OCI-LY1 (cell line): ENCODE measurements at regions not wholly inside any gene's neighbourhood (a gene's known extent, or its start where the extent isn't known, plus 50 kb on each side); places are given as distances from the start of the nearest gene placed in this dataset.

Source experiments
- H2AFZ ChIP-seq: fragments of 200-600 bp; sonication (generic), shearing (Covaris generic); 2 replicates; pipeline ENCODE4 v1.6.0; 2014; ENCODE audit warnings: antibody characterized with exemption, mild to moderate bottlenecking, low read length
- H3F3A ChIP-seq: fragments of 200-600 bp; sonication (generic), shearing (Covaris generic); 2 replicates; pipeline ENCODE4 v1.6.0; 2014; ENCODE audit warnings: mild to moderate bottlenecking, antibody characterized with exemption, low read length, moderate library complexity; ENCODE audit not compliant: insufficient read depth
- H3K27ac ChIP-seq: fragments of 200-600 bp; sonication (generic); 2 replicates; pipeline ENCODE4 v1.5.1; 2014; ENCODE audit warnings: low read length, mixed run types, mild to moderate bottlenecking, low read depth; ENCODE audit not compliant: poor library complexity, severe bottlenecking
- H3K27me3 ChIP-seq: fragments of 200-600 bp; sonication (generic); 2 replicates; pipeline ENCODE4 v1.6.0; 2014; ENCODE audit warnings: antibody characterized with exemption, mild to moderate bottlenecking, low read length, moderate library complexity; ENCODE audit not compliant: insufficient read depth
- H3K36me3 ChIP-seq: fragments of 200-600 bp; sonication (generic); 2 replicates; pipeline ENCODE4 v1.6.1; 2014; ENCODE audit warnings: mild to moderate bottlenecking, antibody characterized with exemption, low read length, moderate library complexity, mixed read lengths; ENCODE audit not compliant: insufficient read depth
- H3K4me1 ChIP-seq: fragments of 200-600 bp; sonication (generic); 2 replicates; pipeline ENCODE4 v1.5.1; 2014; ENCODE audit warnings: mild to moderate bottlenecking, low read length, moderate library complexity; ENCODE audit not compliant: insufficient read depth, severe bottlenecking
- H3K4me2 ChIP-seq: fragments of 200-600 bp; sonication (generic), shearing (Covaris generic); 2 replicates; pipeline ENCODE4 v1.6.1; 2014; ENCODE audit warnings: low read length
- H3K4me3 ChIP-seq: fragments of 200-600 bp; sonication (generic); 2 replicates; pipeline ENCODE4 v1.5.1; 2014; ENCODE audit warnings: low read length, low read depth, mild to moderate bottlenecking, mixed read lengths; ENCODE audit not compliant: poor library complexity, severe bottlenecking
- H3K79me2 ChIP-seq: fragments of 200-600 bp; shearing (Covaris generic); 2 replicates; pipeline ENCODE4 v1.6.1; 2016; ENCODE audit warnings: mixed run types, low read length, mixed read lengths; ENCODE audit not compliant: insufficient read depth
- H3K9ac ChIP-seq: fragments of 200-600 bp; sonication (generic), shearing (Covaris generic); 2 replicates; pipeline ENCODE4 v1.6.1; 2014; ENCODE audit warnings: mild to moderate bottlenecking, low read length, mixed read lengths
- H3K9me2 ChIP-seq: fragments of 200-600 bp; sonication (generic), shearing (Covaris generic); 2 replicates; pipeline ENCODE4 v1.6.1; 2014; ENCODE audit warnings: low read depth, mild to moderate bottlenecking, low read length, mixed read lengths
- H3K9me3 ChIP-seq: fragments of 200-600 bp; shearing (Covaris generic); 2 replicates; pipeline ENCODE4 v1.6.1; 2014; ENCODE audit warnings: low read length, mixed read lengths
- H4K20me1 ChIP-seq: fragments of 200-600 bp; sonication (generic), shearing (Covaris generic); 2 replicates; pipeline ENCODE4 v1.6.0; 2016; ENCODE audit warnings: mild to moderate bottlenecking, low read length; ENCODE audit not compliant: insufficient read depth
- CTCF ChIP-seq: fragments of 200-600 bp; sonication (generic), shearing (Covaris generic); IDR thresholded peaks from 2 replicates; pipeline ENCODE4 v1.5.1; 2017; ENCODE audit warnings: mild to moderate bottlenecking, antibody characterized with exemption, low read length, moderate library complexity, mixed read lengths
- EZH2 ChIP-seq: fragments of 200-600 bp; sonication (generic), shearing (Covaris generic); IDR thresholded peaks from 2 replicates; pipeline ENCODE4 v1.8.0; 2017; ENCODE audit warnings: borderline replicate concordance, mixed run types, mild to moderate bottlenecking, antibody characterized with exemption, low read length, moderate library complexity, mixed read lengths

- no peaks in the 10 kb centered on the region for H3K9me2 ChIP-seq
- no peak overlapping the region for H2AFZ ChIP-seq
- no peaks in the 10 kb centered on the region for H3K4me1 ChIP-seq
- no peaks in the 10 kb centered on the region for H3F3A ChIP-seq
- no peak overlapping the region for H3K27ac ChIP-seq
- H3K4me3 ChIP-seq: no peak overlapping the region
- no peaks in the 10 kb centered on the region for H4K20me1 ChIP-seq
- no peaks in the 10 kb centered on the region for H3K79me2 ChIP-seq
- no peaks in the 10 kb centered on the region for H3K9me3 ChIP-seq
- no peak for TF ChIP-seq EZH2
- no peak for TF ChIP-seq CTCF
- no peak overlapping the region for H3K9ac ChIP-seq
- no peak overlapping the region for H3K4me2 ChIP-seq
- no peaks in the 10 kb centered on the region for H3K36me3 ChIP-seq
- no peaks in the 10 kb centered on the region for H3K27me3 ChIP-seq
Observed at GRCh38 chr9:81490605-81491331, 198.6 kb downstream of the TLE1 start.

- Histone ChIP-seq H4K20me1 (no peaks in the 10 kb centered on the region), H3K9ac (no peak overlapping the region), H3K9me2 (no peaks in the 10 kb centered on the region), H3K4me2 (no peak overlapping the region), H3K27ac (no peak overlapping the region), H3F3A (no peaks in the 10 kb centered on the region), H3K27me3 (no peaks in the 10 kb centered on the region), H2AFZ (no peak overlapping the region), H3K36me3 (no peaks in the 10 kb centered on the region), H3K4me3 (no peak overlapping the region), H3K9me3 (no peaks in the 10 kb centered on the region), H3K79me2 (no peaks in the 10 kb centered on the region), H3K4me1 (no peaks in the 10 kb centered on the region)
- TF ChIP-seq EZH2 (no peak), CTCF (no peak)
Observed at GRCh38 chr9:81489046-81489445, 200.3 kb downstream of the TLE1 start.

GRCh38 chr9:81480828-81481604 is 208.3 kb downstream of the TLE1 start:
- TF ChIP-seq EZH2 (no peak), CTCF (no peak)
- Histone ChIP-seq H3K79me2 (no peaks in the 10 kb centered on the region), H2AFZ (no peak overlapping the region)

More at GRCh38 chr9:81480828-81481604, 208.3 kb downstream of the TLE1 start:
- Histone ChIP-seq H3K9ac (no peak overlapping the region), H3K36me3 (no peaks in the 10 kb centered on the region), H3K4me2 (no peak overlapping the region), H3K27me3 (no peaks in the 10 kb centered on the region), H3K9me3 (no peaks in the 10 kb centered on the region), H3K4me1 (no peaks in the 10 kb centered on the region), H3F3A (no peaks in the 10 kb centered on the region), H3K9me2 (no peaks in the 10 kb centered on the region), H3K4me3 (no peak overlapping the region), H4K20me1 (no peaks in the 10 kb centered on the region), H3K27ac (no peak overlapping the region)
